Nephron (organoid): ENCODE measurements at regions not wholly inside any gene's neighbourhood (a gene's known extent, or its start where the extent isn't known, plus 50 kb on each side); places are given as distances from the start of the nearest gene placed in this dataset.

Source experiments
- H3K27ac Mint-ChIP-seq, 3 experiments: 2 replicates each; pipeline ENCODE4 v1.8.0; 2020; ENCODE audit warnings: mixed read lengths in 3 of 3, mild to moderate bottlenecking in 2 of 3, moderate library complexity in 1 of 3
- H3K27me3 Mint-ChIP-seq: 2 replicates; pipeline ENCODE4 v1.8.0; 2021; ENCODE audit warnings: low read depth, mild to moderate bottlenecking, moderate library complexity, mixed read lengths
- H3K36me3 Mint-ChIP-seq: 2 replicates; pipeline ENCODE4 v1.8.0; 2020; ENCODE audit warnings: low read depth, mixed read lengths
- H3K4me1 Mint-ChIP-seq: 2 replicates; pipeline ENCODE4 v1.8.0; 2020; ENCODE audit warnings: mixed read lengths
- H3K4me3 Mint-ChIP-seq, 3 experiments: 2 replicates each; pipeline ENCODE4 v1.8.0; 2020; ENCODE audit warnings: mild to moderate bottlenecking in 3 of 3, mixed read lengths in 3 of 3, moderate library complexity in 2 of 3
- H3K9me3 Mint-ChIP-seq: 2 replicates; pipeline ENCODE4 v1.8.0; 2020; ENCODE audit warnings: mixed read lengths
- CTCF ChIP-seq, 3 experiments: fragments of 200-600 bp; sonication (generic); IDR thresholded peaks; one replicate each; pipeline ENCODE4 v1.5.0; 2021; ENCODE audit warnings: antibody characterized with exemption in 3 of 3; ENCODE audit not compliant: unreplicated experiment in 3 of 3

- no peaks in the 10 kb centered on the region for H3K9me3 Mint-ChIP-seq
These were observed 668.2 kb downstream of the DHX35 start for GRCh38 chr20:39630215-39630908.

GRCh38 chr20:39627765-39628164 is 665.6 kb downstream of the DHX35 start:
- Mint-ChIP-seq H3K36me3 (no peaks in the 10 kb centered on the region), H3K27ac (no peak overlapping the region), H3K4me1 (peaks cover 23% of the 10 kb centered on the region), H3K9me3 (peaks cover 3% of the 10 kb centered on the region), H3K27me3 (no peaks in the 10 kb centered on the region), H3K4me3 (no peak overlapping the region)
- no peak for TF ChIP-seq CTCF (IDR thresholded peaks at IDR 0.05; ENCODE audit: unreplicated experiment in 3 of 3)

More at GRCh38 chr20:39630215-39630908, 668.2 kb downstream of the DHX35 start:
- Mint-ChIP-seq H3K4me1 (peaks cover 10% of the 10 kb centered on the region), H3K4me3 (no peak overlapping the region), H3K27ac (no peak overlapping the region), H3K27me3 (peaks cover 3% of the 10 kb centered on the region), H3K36me3 (no peaks in the 10 kb centered on the region)
- TF ChIP-seq CTCF (IDR thresholded peaks at IDR 0.05; ENCODE audit: unreplicated experiment in 3 of 3): no peak

GRCh38 chr20:39624316-39624715 is 662.2 kb downstream of the DHX35 start:
- Mint-ChIP-seq H3K27me3 (no peaks in the 10 kb centered on the region), H3K9me3 (peaks cover 3% of the 10 kb centered on the region), H3K4me3 (no peak overlapping the region), H3K36me3 (no peaks in the 10 kb centered on the region), H3K27ac (no peak overlapping the region), H3K4me1 (peaks cover 13% of the 10 kb centered on the region)
- no peak for TF ChIP-seq CTCF (IDR thresholded peaks at IDR 0.05; ENCODE audit: unreplicated experiment in 3 of 3)

GRCh38 chr20:39623584-39624234 is 661.6 kb downstream of the DHX35 start:
- H3K9me3 Mint-ChIP-seq: peaks cover 3% of the 10 kb centered on the region
- H3K27ac Mint-ChIP-seq: peak overlapping the region in 1 of 3 experiments; percentile 40
- no peaks in the 10 kb centered on the region for H3K27me3 Mint-ChIP-seq
- no peak overlapping the region for H3K4me3 Mint-ChIP-seq
- TF ChIP-seq CTCF (IDR thresholded peaks at IDR 0.05; ENCODE audit: unreplicated experiment in 3 of 3): no peak
- no peaks in the 10 kb centered on the region for H3K36me3 Mint-ChIP-seq
- peaks cover 13% of the 10 kb centered on the region for H3K4me1 Mint-ChIP-seq

GRCh38 chr20:39619271-39619785 is 657.2 kb downstream of the DHX35 start:
- peaks cover 3% of the 10 kb centered on the region for H3K9me3 Mint-ChIP-seq
- H3K4me1 Mint-ChIP-seq: peaks cover 13% of the 10 kb centered on the region
- H3K27me3 Mint-ChIP-seq: no peaks in the 10 kb centered on the region
- no peak overlapping the region for H3K27ac Mint-ChIP-seq
- no peak for TF ChIP-seq CTCF (IDR thresholded peaks at IDR 0.05; ENCODE audit: unreplicated experiment in 3 of 3)
- no peak overlapping the region for H3K4me3 Mint-ChIP-seq
- H3K36me3 Mint-ChIP-seq: no peaks in the 10 kb centered on the region
